ENCODE measurements at regions not wholly inside any gene's neighbourhood (a gene's known extent, or its start where the extent isn't known, plus 50 kb on each side); places are given as distances from the start of the nearest gene placed in this dataset.

DNA sequence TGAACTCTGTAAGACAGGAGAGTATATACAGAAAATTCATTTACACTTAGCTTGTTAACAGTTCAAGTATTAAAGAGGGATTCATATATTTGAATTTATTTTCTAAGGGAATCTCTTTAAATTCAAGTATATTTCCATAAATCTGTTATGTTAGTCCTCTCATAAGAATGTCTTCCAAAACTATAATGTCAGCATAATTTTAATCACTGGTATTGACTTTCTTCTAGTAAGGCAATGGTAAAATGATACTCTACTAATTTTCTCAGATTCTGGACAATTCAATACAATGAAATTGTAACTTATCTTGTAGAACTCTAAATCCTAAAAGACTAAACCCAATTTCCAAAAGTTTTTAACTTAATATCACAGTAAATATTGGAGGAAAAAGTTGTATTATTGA lies 66.3 kb upstream of the EPHA6 start:
- H3K4me3 ChIP-seq (ENCODE audit: low read length): no peak overlapping the region
- no peak for DNase-seq
- H3K27ac ChIP-seq (ENCODE audit: low read length): no peak overlapping the region
- H3K27me3 ChIP-seq (ENCODE audit: control insufficient read depth, insufficient read depth, low read length): no peaks in the 10 kb centered on the region
- H3K4me1 ChIP-seq (ENCODE audit: control insufficient read depth, insufficient read depth, low read length): no peaks in the 10 kb centered on the region
- peaks cover 8% of the 10 kb centered on the region for H3K9me3 ChIP-seq (replicated peaks; ENCODE audit: control insufficient read depth, low read depth, low read length)
- no peaks in the 10 kb centered on the region for H3K36me3 ChIP-seq (ENCODE audit: control insufficient read depth, insufficient read depth, low read length)

DNA sequence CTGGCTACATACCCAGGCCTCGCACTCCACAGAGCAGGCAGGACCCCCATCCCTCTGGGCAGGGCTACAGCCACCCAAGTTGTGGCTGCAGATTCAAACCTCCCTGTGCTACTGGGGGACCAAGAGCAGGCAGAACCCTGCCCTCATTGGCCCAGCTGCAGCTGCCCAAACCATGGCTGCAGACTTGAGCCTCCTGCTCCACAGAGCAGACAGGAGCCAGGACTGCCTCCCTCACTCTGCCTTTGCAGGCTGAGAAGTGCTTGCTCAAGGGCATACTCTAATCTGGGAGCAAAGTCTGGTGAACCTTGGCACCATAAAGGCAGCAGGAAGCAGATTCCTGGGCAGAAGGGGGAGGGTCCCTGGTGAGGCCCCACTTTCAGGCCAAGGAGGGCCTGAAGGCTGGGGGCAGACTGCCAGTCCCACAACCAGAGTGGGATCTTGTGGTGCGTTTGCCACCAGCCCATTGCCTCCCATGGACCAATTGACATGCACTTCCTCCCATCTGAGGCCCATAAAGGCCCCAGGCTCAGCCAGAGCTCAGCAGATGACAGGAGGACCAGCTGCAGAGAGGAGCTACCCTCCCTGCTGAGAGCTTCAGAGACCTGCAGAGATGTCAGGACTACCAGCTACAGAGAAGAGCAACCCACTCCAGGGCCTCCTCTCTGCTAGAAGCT lies 64.2 kb upstream of the EPHA6 start:
- Histone ChIP-seq H3K27me3 (ENCODE audit: control insufficient read depth, insufficient read depth, low read length) (no peaks in the 10 kb centered on the region), H3K36me3 (ENCODE audit: control insufficient read depth, insufficient read depth, low read length) (no peaks in the 10 kb centered on the region), H3K27ac (ENCODE audit: low read length) (no peak overlapping the region), H3K9me3 (replicated peaks; ENCODE audit: control insufficient read depth, low read depth, low read length) (peaks cover 13% of the 10 kb centered on the region), H3K4me3 (ENCODE audit: low read length) (no peak overlapping the region), H3K4me1 (ENCODE audit: control insufficient read depth, insufficient read depth, low read length) (no peaks in the 10 kb centered on the region)
- DNase-seq: no peak
- 100% methylated on average over 2 of the region's 2 CpGs for WGBS (ENCODE audit: insufficient coverage)

DNA sequence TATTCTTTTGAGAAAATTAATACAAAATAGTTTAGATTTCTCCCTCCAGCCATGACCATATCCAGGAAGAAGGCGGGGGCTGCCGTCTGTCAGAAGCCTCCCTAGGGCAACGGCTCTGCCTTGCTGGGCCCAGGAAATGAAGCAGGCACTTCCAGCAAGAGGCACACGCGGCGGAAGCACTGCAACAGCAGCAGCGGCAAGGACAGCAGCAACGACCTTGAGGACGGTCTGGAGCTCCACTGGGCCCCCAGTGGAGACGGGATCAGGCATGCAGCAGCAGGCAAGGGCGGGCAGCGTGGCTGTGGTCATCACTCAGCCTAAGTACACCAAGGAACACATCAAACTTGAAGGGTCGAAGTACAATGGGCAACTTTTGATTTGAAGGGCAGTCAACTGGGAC lies 61.3 kb upstream of the EPHA6 start:
- Histone ChIP-seq H3K27me3 (ENCODE audit: control insufficient read depth, insufficient read depth, low read length) (no peaks in the 10 kb centered on the region), H3K27ac (ENCODE audit: low read length) (no peak overlapping the region), H3K36me3 (ENCODE audit: control insufficient read depth, insufficient read depth, low read length) (no peaks in the 10 kb centered on the region), H3K4me1 (ENCODE audit: control insufficient read depth, insufficient read depth, low read length) (no peaks in the 10 kb centered on the region), H3K9me3 (replicated peaks; ENCODE audit: control insufficient read depth, low read depth, low read length) (peaks cover 13% of the 10 kb centered on the region), H3K4me3 (ENCODE audit: low read length) (no peak overlapping the region)
- DNase-seq: no peak
- 83% methylated on average over 10 of the region's 13 CpGs for WGBS (ENCODE audit: insufficient coverage)

DNA sequence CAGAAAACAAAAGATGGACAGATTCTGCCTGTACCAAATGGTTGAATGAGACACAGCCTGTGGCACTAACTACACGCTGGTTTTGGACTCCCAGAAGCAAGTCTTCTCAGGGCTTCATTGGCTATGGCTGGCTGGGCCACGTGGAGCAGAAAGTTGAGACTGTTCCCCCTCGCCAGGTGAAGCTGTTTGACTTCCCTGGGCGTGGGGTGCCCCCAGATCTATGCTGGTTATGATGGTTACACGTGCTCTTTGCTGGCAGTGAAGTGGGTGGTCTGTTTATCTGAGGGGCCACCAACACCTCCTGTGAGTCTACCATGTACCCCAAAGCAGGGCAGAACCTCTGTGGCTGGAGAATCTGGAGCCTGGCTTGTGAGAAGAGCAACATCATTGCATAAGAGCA lies 60.3 kb upstream of the EPHA6 start:
- H3K4me1 ChIP-seq (ENCODE audit: control insufficient read depth, insufficient read depth, low read length): no peaks in the 10 kb centered on the region
- H3K27ac ChIP-seq (ENCODE audit: low read length): no peak overlapping the region
- no peak overlapping the region for H3K4me3 ChIP-seq (ENCODE audit: low read length)
- 93% methylated on average over 2 of the region's 5 CpGs for WGBS (ENCODE audit: insufficient coverage)
- no peaks in the 10 kb centered on the region for H3K36me3 ChIP-seq (ENCODE audit: control insufficient read depth, insufficient read depth, low read length)
- peaks cover 13% of the 10 kb centered on the region for H3K9me3 ChIP-seq (replicated peaks; ENCODE audit: control insufficient read depth, low read depth, low read length)
- no peaks in the 10 kb centered on the region for H3K27me3 ChIP-seq (ENCODE audit: control insufficient read depth, insufficient read depth, low read length)
- no peak for DNase-seq

DNA sequence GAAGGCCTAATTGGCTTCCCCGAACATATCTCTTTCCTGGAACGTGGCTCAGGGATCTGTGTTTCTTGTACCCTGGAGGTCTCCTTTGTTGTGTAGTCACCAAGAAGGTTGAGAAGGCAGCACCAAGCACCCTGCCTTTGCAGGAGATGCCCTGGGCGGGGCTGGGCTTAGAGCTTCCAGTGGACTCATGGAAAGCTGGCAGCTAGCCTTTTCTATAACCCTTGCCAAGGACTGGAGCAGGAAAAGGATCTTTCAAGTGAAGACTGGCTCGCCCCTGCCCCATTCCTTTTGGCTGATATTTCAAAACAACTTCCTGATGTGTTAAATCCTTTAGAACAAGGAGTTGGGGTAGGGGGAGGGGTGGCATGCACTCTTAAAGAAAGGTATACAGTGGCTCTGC lies 58.9 kb upstream of the EPHA6 start:
- Histone ChIP-seq H3K4me3 (ENCODE audit: low read length) (no peak overlapping the region), H3K27me3 (ENCODE audit: control insufficient read depth, insufficient read depth, low read length) (no peaks in the 10 kb centered on the region), H3K9me3 (replicated peaks; ENCODE audit: control insufficient read depth, low read depth, low read length) (peaks cover 9% of the 10 kb centered on the region), H3K36me3 (ENCODE audit: control insufficient read depth, insufficient read depth, low read length) (no peaks in the 10 kb centered on the region), H3K4me1 (ENCODE audit: control insufficient read depth, insufficient read depth, low read length) (no peaks in the 10 kb centered on the region), H3K27ac (ENCODE audit: low read length) (no peak overlapping the region)
- WGBS (ENCODE audit: insufficient coverage): 88% methylated on average over 1 of the region's 4 CpGs
- DNase-seq: no peak

DNA sequence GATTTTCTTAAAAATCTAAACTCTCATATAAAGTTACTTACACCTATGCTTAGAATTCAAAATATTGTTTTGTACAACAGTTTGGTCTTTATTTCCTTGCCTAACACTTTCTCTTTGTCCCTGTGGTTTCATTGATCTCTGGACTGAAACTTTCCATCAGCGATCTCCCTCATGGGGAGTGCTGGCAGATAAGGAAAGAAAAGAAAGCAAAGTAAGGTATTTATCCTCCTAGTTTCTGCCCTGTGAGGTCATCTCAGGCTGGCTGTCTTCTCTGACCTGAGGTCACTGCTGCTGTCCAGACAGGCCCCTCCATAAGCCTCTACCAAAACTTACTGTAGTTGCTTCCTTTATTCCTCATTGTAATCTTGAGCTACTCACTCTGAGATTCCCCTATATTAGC lies 57.9 kb upstream of the EPHA6 start:
- Histone ChIP-seq H3K27me3 (ENCODE audit: control insufficient read depth, insufficient read depth, low read length) (no peaks in the 10 kb centered on the region), H3K9me3 (replicated peaks; ENCODE audit: control insufficient read depth, low read depth, low read length) (peaks cover 5% of the 10 kb centered on the region), H3K36me3 (ENCODE audit: control insufficient read depth, insufficient read depth, low read length) (no peaks in the 10 kb centered on the region), H3K4me3 (ENCODE audit: low read length) (no peak overlapping the region), H3K4me1 (ENCODE audit: control insufficient read depth, insufficient read depth, low read length) (no peaks in the 10 kb centered on the region), H3K27ac (ENCODE audit: low read length) (no peak overlapping the region)
- DNase-seq: no peak
- WGBS (ENCODE audit: insufficient coverage): no CpG with 5 or more reads among the region's 1 CpG

DNA sequence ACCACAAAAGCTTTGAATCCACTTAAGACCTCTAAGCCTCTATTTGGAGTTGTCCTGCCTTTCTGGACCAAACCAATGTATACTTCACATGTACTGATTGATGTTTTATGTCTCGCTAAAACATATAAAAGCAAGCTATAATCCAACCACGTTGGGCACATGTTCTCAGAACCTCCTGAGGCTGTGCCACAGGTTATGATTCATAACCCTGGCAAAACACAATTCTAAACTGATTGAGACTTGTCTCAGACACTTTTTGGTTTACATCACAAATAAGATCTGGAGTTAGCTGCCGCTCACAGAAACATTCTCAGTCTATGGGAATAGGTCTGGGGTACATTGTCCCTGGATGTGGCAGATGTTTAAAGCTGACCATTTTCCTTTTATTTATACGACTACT lies 53.4 kb upstream of the EPHA6 start:
- H3K9me3 ChIP-seq (replicated peaks; ENCODE audit: control insufficient read depth, low read depth, low read length): peaks cover 3% of the 10 kb centered on the region
- no peaks in the 10 kb centered on the region for H3K36me3 ChIP-seq (ENCODE audit: control insufficient read depth, insufficient read depth, low read length)
- no peaks in the 10 kb centered on the region for H3K27me3 ChIP-seq (ENCODE audit: control insufficient read depth, insufficient read depth, low read length)
- H3K4me1 ChIP-seq (ENCODE audit: control insufficient read depth, insufficient read depth, low read length): no peaks in the 10 kb centered on the region
- H3K27ac ChIP-seq (ENCODE audit: low read length): no peak overlapping the region
- no peak for DNase-seq
- no peak overlapping the region for H3K4me3 ChIP-seq (ENCODE audit: low read length)
- WGBS (ENCODE audit: insufficient coverage): 56% methylated on average over 2 of the region's 4 CpGs
